ENCODE measurements at regions not wholly inside any gene's neighbourhood (a gene's known extent, or its start where the extent isn't known, plus 50 kb on each side); places are given as distances from the start of the nearest gene placed in this dataset.
"Not testable (repeated sequence)": the region's sequence is repeated elsewhere in the genome, so short reads cannot be mapped to it uniquely, and the experiment has no call there.

GRCh38 chr3:162704799-162705385 lies 1208.3 kb downstream of the OTOL1 start:
- H3K4me3 ChIP-seq (ENCODE audit: low read depth, low read length), result no peak overlapping the region
- TF ChIP-seq, protein P1, sequence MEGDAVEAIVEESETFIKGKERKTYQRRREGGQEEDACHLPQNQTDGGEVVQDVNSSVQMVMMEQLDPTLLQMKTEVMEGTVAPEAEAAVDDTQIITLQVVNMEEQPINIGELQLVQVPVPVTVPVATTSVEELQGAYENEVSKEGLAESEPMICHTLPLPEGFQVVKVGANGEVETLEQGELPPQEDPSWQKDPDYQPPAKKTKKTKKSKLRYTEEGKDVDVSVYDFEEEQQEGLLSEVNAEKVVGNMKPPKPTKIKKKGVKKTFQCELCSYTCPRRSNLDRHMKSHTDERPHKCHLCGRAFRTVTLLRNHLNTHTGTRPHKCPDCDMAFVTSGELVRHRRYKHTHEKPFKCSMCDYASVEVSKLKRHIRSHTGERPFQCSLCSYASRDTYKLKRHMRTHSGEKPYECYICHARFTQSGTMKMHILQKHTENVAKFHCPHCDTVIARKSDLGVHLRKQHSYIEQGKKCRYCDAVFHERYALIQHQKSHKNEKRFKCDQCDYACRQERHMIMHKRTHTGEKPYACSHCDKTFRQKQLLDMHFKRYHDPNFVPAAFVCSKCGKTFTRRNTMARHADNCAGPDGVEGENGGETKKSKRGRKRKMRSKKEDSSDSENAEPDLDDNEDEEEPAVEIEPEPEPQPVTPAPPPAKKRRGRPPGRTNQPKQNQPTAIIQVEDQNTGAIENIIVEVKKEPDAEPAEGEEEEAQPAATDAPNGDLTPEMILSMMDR (IDR thresholded peaks at IDR 0.05; ENCODE audit: control insufficient read depth, extremely low read depth, insufficient read depth), result no peak
- DNase-seq (ENCODE audit: low read depth), result no peak

DNA sequence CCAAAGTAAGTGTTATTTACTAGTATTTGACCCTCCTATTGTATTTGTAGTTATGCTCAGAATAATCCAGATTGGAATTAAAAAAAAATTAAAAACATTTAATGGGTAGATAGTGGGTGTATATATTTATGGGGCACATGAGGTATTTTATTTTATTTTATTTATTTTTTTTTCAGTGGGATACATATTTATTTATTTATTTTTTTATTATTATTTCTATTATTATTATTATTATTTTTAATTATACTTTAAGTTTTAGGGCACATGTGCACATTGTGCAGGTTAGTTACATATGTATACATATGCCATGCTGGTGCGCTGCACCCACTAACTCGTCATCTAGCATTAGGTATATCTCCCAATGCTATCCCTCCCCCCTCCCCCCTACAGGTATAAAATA lies 1211.8 kb downstream of the OTOL1 start:
- H3K4me3 ChIP-seq (ENCODE audit: low read depth, low read length); DNase-seq (ENCODE audit: low read depth): not testable (repeated sequence)

- not testable (repeated sequence) for H3K4me3 ChIP-seq (ENCODE audit: low read depth, low read length); DNase-seq (ENCODE audit: low read depth)
These were observed 1212.5 kb downstream of the OTOL1 start for GRCh38 chr3:162708942-162709706.

DNA sequence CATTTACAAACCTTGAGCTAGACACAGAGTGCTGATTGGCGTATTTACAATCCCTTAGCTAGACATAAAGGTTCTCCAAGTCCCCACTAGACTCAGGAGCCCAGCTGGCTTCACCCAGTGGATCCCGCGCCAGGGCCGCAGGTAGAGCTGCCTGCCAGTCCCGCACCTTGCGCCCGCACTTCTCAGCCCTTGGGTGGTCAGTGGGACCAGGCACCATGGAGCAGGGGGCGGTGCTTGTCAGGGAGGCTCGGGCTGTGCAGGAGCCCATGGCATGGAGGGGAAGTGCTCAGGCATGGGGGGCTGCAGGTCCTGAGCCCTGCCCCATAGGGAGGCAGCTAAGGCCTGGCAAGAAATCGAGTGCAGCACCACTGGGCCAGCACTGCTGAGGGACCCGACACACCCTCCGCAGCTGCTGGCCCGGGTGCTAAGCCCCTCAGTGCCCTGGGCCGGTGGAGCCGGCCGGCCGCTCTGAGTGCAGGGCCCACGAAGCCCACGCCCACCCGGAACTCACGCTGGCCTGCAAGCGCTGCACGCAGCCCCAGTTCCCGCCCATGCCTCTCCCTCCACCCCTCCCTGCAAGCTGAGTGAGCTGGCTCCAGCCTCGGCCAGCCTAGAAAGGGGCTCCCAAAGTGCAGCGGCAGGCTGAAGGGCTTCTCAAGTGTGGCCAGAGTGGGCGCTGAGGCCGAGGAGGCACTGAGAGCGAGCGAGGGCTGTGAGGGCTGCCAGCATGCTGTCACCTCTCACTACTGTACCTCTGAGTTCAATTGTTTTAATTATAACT lies 1213.9 kb downstream of the OTOL1 start:
- DNase-seq (ENCODE audit: low read depth), result no peak
- TF ChIP-seq, protein P1 (IDR thresholded peaks at IDR 0.05; ENCODE audit: control insufficient read depth, extremely low read depth, insufficient read depth), result no peak

DNA sequence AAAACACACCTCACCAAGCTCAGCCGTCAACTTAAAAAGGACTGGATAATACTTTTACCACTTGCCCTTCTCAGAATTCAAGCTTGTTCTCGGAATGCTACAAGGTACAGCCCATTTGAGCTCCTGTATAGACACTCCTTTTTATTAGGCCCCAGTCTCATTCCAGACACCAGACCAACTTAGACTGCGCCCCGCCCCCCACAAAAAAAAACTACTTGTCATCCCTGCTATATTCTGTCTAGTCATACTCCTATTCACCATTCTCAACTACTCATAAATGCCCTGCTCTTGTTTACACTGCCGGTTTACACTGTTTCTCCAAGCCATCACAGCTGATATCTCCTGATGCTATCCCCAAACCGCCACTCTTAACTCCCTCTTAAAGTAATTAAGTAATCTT lies 1220.5 kb downstream of the OTOL1 start:
- H3K4me3 ChIP-seq (ENCODE audit: low read depth, low read length); DNase-seq (ENCODE audit: low read depth): not testable (repeated sequence)

More for the DNA sequence above, 1213.9 kb downstream of the OTOL1 start:
- H3K4me3 ChIP-seq (ENCODE audit: low read depth, low read length), result no peak overlapping the region

GRCh38 chr3:162718697-162719096 lies 1222.1 kb downstream of the OTOL1 start:
- TF ChIP-seq, protein P1 (IDR thresholded peaks at IDR 0.05; ENCODE audit: control insufficient read depth, extremely low read depth, insufficient read depth), result no peak
- no peak overlapping the region for H3K4me3 ChIP-seq (ENCODE audit: low read depth, low read length)
- no peak for DNase-seq (ENCODE audit: low read depth)

DNA sequence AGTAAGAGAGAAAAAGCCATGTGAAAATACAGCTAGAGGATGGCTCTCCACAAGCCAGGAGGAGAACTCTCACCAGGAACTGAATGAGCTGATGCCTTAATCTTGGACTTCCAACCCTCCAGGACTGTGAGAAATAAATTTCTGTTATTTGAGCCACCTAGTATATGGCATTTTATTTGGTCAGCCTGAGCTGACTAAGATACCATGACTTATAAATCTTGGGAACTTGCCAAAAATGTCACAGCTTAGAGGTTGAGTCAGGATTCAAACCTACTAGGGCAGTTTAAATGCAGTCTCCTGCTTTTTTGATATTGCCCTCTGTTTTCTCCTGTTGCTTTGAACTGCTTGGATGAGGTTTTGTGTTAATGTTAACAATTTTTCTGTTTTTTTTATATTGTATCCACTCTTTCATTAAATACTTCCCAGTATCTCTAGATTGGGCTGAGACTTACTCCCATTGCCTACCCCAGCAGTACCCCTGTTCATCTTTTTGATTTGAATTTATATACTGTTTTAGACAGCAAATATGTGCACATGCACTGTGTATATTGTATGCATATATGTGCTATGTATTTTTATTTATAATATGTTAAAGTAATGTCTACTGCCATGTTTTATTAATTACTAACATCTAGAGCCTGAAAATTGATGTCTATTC lies 1223.2 kb downstream of the OTOL1 start:
- no peak overlapping the region for H3K4me3 ChIP-seq (ENCODE audit: low read depth, low read length)
- TF ChIP-seq, protein P1 (IDR thresholded peaks at IDR 0.05; ENCODE audit: control insufficient read depth, extremely low read depth, insufficient read depth), result no peak
- no peak for DNase-seq (ENCODE audit: low read depth)

DNA sequence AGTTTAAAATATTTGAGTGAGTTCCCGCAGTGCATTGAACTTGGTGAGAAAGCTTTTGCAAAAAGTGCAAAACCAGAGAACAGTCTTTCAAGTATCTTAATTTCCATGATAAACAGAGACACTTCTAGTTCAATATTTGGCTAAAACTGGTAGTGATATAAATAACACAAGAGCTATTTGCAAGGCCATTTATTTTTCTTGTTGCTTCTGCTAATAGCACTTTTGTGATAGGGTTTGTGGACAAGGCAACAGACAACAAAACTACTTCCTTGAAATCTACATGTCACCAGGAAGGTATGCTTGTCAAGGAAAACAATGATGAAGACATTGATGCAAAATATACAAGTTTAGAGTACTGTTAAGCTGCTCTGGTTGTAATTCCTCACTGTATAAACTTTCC lies 1225.1 kb downstream of the OTOL1 start:
- no peak overlapping the region for H3K4me3 ChIP-seq (ENCODE audit: low read depth, low read length)
- DNase-seq (ENCODE audit: low read depth), result no peak
- TF ChIP-seq, protein P1 (IDR thresholded peaks at IDR 0.05; ENCODE audit: control insufficient read depth, extremely low read depth, insufficient read depth), result no peak

Measured in LNCaP clone FGC (cell line).